ENCODE measurements at regions not wholly inside any gene's neighbourhood (a gene's known extent, or its start where the extent isn't known, plus 50 kb on each side); places are given as distances from the start of the nearest gene placed in this dataset.
"Not testable (repeated sequence)": the region's sequence is repeated elsewhere in the genome, so short reads cannot be mapped to it uniquely, and the experiment has no call there.

GRCh38 chr14:106530031-106530422 lies 1003.6 kb downstream of the TMEM121 start:
- TF ChIP-seq POLR2A (IDR thresholded peaks at IDR 0.05) (no peak), CTCF (IDR thresholded peaks at IDR 0.05) (no peak)
- 65 to 84% (median 75%) methylated on average over 3 of the region's 3 CpGs for WGBS, 4 donors
- H3K27me3 ChIP-seq: peaks cover 5% of the 10 kb centered on the region
- no peaks in the 10 kb centered on the region for H3K36me3 ChIP-seq (replicated peaks in 1 of 2)
- H3K9me3 ChIP-seq (replicated peaks in 1 of 3): no peaks in the 10 kb centered on the region
- intact Hi-C loops (cut with DNase I): no loop called here
- DNase-seq: no peak
- H3K4me1 ChIP-seq (replicated peaks in 1 of 2): no peaks in the 10 kb centered on the region
- no peak overlapping the region for H3K27ac ChIP-seq
- no peak overlapping the region for H3K4me3 ChIP-seq

- H3K27me3 ChIP-seq: peaks cover 5% of the 10 kb centered on the region
- H3K4me1 ChIP-seq (replicated peaks in 1 of 2): no peaks in the 10 kb centered on the region
- H3K36me3 ChIP-seq (replicated peaks in 1 of 2): no peaks in the 10 kb centered on the region
- intact Hi-C loops (cut with DNase I): no loop called here
- no peak overlapping the region for H3K27ac ChIP-seq
- WGBS, 4 donors: 60 to 68% (median 63%) methylated on average over 3 to 12 of the region's 12 CpGs
- TF ChIP-seq POLR2A (IDR thresholded peaks at IDR 0.05) (no peak), CTCF (IDR thresholded peaks at IDR 0.05) (no peak)
- no peak for DNase-seq
- H3K4me3 ChIP-seq: no peak overlapping the region
- H3K9me3 ChIP-seq (replicated peaks in 1 of 3): no peaks in the 10 kb centered on the region
Measured at GRCh38 chr14:106530423-106531107, 1004.2 kb downstream of the TMEM121 start.

- 17 to 52% (median 30%) methylated on average over 2 to 11 of the region's 11 CpGs for WGBS, 4 donors
- intact Hi-C loops (cut with DNase I): not testable (repeated sequence)
- TF ChIP-seq CTCF (IDR thresholded peaks at IDR 0.05): peak in 1 of 6 experiments; percentile 12
Measured at GRCh38 chr14:106537597-106537996, 1011.2 kb downstream of the TMEM121 start.

GRCh38 chr14:106538201-106538600 lies 1011.8 kb downstream of the TMEM121 start:
- intact Hi-C loops (cut with DNase I): no loop called here
- no peaks in the 10 kb centered on the region for H3K9me3 ChIP-seq (replicated peaks in 1 of 3)
- H3K27ac ChIP-seq: no peak overlapping the region
- DNase-seq: no peak
- TF ChIP-seq POLR2A (IDR thresholded peaks at IDR 0.05): no peak
- TF ChIP-seq CTCF (IDR thresholded peaks at IDR 0.05): no peak
- H3K4me1 ChIP-seq (replicated peaks in 1 of 2): no peaks in the 10 kb centered on the region
- H3K4me3 ChIP-seq: no peak overlapping the region
- 86 to 95% (median 88%) methylated on average over 2 of the region's 2 CpGs for WGBS, 4 donors
- no peaks in the 10 kb centered on the region for H3K36me3 ChIP-seq (replicated peaks in 1 of 2)
- peaks cover 5% of the 10 kb centered on the region for H3K27me3 ChIP-seq

More at GRCh38 chr14:106537597-106537996, 1011.2 kb downstream of the TMEM121 start:
- not testable (repeated sequence) for H3K36me3 ChIP-seq (replicated peaks in 1 of 2); H3K4me3 ChIP-seq; H3K9me3 ChIP-seq (replicated peaks in 1 of 3); H3K27me3 ChIP-seq; H3K4me1 ChIP-seq (replicated peaks in 1 of 2); DNase-seq; H3K27ac ChIP-seq
